NCI-H2227 treated with DMSO at 0.1 percent for 48 hours (cell line): ENCODE measurements at regions not wholly inside any gene's neighbourhood (a gene's known extent, or its start where the extent isn't known, plus 50 kb on each side); places are given as distances from the start of the nearest gene placed in this dataset.

Source experiments
- DNase-seq: peaks from one replicate; lab custom pipeline; 2025; lab: John Stamatoyannopoulos, UW

DNA sequence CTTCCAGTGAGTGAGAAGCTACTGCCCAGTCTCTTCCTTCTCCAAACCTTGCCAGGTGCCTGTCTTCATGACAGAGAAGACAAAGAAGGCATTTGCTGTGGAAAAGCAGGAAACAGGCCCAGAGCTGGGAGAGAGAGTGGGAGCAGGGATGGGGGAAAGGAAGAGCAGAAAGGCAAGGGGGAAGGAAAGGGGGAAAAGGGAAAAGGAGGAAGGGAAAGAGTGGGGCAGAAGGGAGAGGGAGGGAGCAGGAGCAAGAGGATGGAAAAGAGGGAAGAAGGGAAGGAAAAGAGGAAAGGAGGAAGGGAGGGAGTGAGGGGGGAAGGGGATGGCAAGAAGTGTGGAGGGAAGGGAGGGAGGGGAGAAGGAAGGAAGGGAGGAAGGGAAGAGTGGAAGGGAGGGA, 121.2 kb upstream of the LINGO1 start:
- no peak for DNase-seq

DNA sequence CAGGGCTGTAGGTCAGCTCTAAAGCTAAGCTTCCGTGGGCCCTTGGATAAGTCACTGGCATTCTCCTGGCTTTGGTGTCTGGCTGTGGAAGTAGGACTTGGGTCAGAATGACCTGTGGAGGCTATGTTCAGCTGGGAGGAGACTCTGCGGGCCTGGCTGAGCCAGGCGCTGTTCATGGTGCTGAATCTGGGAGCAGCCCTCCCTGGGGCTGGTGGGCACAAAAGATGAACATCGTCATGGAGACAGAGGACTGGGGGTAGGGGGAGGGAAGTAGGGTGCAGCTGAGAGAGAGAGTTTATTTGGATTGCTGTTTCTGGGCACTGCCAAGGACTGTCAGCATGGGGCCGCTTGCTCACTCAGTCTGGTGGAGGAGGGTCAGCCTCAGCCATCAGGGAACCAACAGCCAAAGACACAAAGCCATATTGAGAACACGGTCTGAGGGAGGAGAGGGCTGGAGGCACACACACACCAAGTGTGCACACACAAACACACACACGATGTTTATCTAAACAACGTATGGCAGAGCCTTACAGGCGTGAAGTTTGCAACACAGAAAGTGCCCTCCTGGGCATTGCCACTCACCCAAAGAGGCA, 120.7 kb upstream of the LINGO1 start:
- DNase-seq, result no peak

DNA sequence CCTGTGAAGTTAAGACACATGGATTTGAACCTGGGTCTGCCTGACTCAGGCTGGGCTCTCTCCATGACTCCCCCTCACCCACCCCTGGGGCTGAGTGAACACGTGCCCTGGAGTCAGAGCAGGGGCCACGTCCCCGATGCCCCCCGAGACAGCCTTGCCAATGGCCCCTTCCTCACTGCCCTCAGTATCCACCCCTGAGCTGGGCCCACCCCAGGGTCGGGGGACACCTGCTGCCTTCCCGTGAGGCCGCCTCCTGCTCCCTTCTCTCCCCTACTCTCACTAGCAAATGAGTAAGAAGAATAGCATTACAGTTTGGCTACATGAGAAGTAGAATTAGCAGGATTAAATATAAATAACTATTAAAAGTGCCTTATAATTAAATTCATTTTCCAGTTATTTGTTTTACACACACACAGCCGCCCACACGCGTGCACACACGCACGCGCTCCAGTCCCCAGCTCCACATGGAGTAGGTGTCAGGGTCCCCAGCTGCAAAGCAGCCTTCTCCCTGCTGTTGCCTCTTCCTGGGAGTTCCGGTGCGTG, 117.4 kb upstream of the LINGO1 start:
- DNase-seq, result no peak

GRCh38 chr15:77749236-77749997, 116.7 kb upstream of the LINGO1 start:
- DNase-seq, result no peak

- DNase-seq, result no peak
Measured at GRCh38 chr15:77748078-77749064, 115.7 kb upstream of the LINGO1 start.

DNA sequence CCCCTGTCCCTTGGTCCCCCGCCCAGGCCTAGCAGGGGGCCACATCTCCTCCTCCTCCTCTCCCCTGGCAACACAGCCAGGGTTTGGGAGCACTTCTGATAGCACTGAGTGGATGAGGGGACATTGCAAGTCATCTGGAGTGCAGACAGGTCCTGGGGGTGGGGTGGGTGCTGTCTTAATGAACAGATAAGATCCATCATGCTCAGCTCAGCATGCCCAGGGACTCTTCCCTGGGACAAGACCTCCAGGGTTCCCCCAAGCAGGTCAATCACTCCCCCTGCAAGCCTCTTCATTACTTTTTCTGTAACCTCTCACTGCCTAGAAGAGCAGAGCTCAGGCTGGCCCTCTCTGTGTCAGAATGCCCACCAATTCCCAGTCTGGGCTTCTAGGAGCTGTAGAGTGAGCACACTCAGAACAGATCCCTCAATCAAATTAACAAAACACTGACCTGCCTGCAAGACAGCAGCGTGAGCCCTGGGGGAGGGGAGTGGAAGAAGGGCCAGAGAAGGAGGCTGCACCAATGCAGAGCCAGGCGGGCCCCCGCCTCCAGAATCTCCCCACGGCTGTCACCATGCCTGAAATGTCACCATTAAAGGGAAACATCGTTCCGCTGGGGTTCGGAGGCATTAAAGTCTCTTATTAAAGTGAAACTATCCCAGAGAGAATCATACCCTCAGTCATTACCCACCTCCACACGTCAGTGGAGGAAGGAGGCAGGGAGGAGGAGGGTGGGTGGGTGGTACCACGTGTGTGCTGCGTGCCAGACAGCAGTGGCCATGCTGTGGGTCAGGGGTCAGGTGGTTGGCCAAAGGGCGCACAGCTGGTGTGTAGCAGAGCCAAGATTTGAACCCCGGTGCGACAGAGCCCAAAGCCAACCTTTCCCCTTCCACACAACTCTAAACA, 114.7 kb upstream of the LINGO1 start:
- DNase-seq, result peak; percentile 5

DNA sequence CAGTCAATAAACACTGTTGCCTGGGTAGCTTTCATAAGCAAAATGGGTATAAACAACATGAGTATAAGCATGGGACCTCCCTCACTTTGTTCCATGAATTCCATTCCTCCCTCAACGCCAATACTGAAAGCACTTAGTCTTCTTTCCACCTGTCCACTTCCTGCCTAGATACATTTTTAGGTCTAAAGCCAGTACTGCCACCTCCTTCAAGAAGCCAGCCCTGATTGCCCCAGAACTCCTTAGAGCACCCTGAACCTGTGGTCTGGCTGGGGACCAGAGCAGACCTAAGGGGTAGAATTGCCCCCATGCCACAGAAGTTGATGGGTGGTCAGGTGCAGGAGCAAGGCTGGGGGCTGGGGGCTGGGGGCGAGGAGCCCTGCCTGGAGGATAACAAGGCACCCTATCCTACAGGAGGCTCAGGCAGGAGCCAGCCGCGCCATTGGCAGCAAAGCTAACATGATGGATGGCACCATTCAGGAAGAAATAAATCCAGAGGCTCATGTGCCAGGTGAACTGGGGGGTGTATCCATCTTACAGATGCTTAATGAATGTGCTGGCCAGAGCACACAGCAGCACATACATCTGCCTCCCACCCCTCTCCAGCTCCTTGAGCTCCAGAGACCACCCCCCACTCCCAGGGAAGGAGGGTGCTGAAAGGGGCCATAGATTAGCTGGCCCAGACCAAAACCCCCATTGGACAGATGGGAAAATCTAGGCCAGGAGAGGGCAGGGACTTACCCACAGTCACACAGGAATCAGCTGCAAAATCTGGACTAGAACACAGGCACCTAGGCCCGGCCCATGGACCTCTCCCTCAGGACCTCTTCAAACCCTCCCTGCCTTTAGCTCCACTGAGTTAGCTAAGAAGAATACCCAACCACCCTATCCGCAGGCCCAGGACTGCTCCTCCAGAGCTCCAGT, 113.8 kb upstream of the LINGO1 start:
- DNase-seq, result no peak

DNA sequence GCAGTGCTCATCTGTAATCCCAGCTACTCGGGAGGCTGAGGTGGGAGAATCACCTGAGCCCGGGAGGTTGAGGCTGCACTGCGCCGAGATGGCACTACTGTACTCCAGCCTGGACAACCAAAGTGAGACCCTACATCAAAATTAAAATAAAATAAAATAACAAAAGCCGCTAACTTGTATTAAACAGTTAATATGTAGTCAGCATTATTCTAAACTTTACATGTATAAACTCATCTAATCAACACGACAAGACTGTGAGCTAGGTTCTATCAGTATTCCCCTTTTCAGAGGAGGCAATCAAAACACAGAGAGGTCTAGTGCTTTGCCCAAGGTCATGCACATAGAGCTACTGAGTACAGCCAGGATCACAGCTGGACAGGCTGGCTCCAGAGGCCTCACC, 111.7 kb upstream of the LINGO1 start:
- no peak for DNase-seq

- no peak for DNase-seq
Measured at GRCh38 chr15:77742570-77742969, 109.9 kb upstream of the LINGO1 start.

GRCh38 chr15:77742127-77742526, 109.4 kb upstream of the LINGO1 start:
- no peak for DNase-seq

DNA sequence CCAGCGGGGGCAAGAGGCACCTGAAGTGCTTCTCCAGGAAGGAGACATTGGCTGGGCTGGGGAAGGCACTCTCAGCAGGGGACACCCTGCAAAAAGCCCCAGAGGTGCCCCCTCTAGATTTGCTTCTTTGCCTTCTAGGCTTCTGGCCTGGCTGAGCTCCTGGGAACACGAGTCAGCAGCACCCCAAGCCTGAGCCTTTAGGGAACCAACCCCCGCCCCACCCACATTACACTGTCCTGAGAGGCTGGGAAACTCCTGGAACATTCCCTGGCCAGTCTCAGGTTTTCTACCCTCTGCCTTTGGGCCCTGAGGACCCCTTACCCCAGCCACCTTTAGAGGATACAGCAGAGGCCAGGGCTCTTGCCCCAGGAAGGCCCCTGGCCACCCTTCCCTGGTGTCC, 108.4 kb upstream of the LINGO1 start:
- DNase-seq, result no peak

DNA sequence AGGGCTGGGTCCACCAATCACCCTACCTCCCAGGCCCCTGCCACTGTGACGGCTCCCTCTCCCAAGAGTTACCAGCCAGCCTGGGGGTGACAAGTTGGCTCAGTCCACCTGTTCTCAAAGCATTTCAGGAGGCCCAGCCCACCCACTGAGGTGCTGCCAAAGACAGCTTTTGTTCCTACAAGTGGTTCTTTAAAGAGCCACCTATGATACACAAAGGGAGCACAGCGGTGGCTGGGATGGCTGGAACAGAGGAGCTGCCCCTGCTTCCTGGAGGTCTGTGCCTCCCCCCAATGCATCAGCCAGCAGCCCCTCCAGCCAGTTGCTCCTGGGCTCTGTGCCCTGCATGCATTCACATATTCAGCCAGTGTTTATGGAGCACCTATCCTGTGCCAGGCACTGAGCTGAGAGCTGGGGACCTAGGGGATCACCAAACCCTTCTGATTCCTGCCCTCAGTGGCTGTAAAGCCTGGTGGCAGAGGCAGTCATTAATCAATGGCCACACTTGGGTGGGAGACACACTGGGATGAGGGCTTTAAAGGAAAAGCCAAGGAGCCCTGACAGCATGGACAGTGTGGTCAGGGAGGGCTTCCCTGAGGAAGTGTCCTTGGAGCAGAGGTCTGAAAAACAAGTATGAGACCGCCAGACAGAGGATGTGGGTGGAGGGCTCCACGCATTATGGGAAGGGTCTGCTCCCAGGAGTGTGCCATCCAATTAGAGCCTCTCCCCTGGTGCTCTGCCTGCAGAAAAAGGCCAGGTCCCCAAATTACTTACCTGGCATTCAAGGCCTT, 107.1 kb upstream of the LINGO1 start:
- no peak for DNase-seq

GRCh38 chr15:77738441-77739302, 106.0 kb upstream of the LINGO1 start:
- DNase-seq, result peak; percentile 48

GRCh38 chr15:77738038-77738370, 105.3 kb upstream of the LINGO1 start:
- no peak for DNase-seq

- DNase-seq, result no peak
Measured at GRCh38 chr15:77737238-77738037, 104.7 kb upstream of the LINGO1 start.

GRCh38 chr15:77734306-77734705, 101.6 kb upstream of the LINGO1 start:
- no peak for DNase-seq

- no peak for DNase-seq
Measured at GRCh38 chr15:77733579-77734300, 101.0 kb upstream of the LINGO1 start.
